Stimulated activated naive B cell treated with anti-CD40 and anti-IgM and Interleukin-4, amounts not matched to agents 10 μg/mL and 1 μg/mL and 100 μg/mL, for 72 hours (primary cell): ENCODE measurements at regions not wholly inside any gene's neighbourhood (a gene's known extent, or its start where the extent isn't known, plus 50 kb on each side); places are given as distances from the start of the nearest gene placed in this dataset.

Source experiments
- ATAC-seq, 2 donors: fragments of 150-1000 bp; cut with Tn5 transposase; replicated peaks; 2 replicates each; pipeline ENCODE4 v1.10.0; 2021; ENCODE audit warnings: moderate library complexity in 1 of 2
- DNase-seq: peaks from one replicate; pipeline ENCODE4 v3.0.0; 2021
- H3K27ac Mint-ChIP-seq: one replicate; pipeline ENCODE4 v1.8.0; 2022; ENCODE audit warnings: mild to moderate bottlenecking, mixed read lengths
- H3K27me3 Mint-ChIP-seq, 2 donors: one replicate each; pipeline ENCODE4 v1.8.0; 2022; ENCODE audit warnings: mixed read lengths in 2 of 2
- H3K36me3 Mint-ChIP-seq, 2 donors: one replicate each; pipeline ENCODE4 v1.8.0; 2022; ENCODE audit warnings: mixed read lengths in 2 of 2, mild to moderate bottlenecking in 1 of 2
- H3K4me1 Mint-ChIP-seq, 2 donors: one replicate each; pipeline ENCODE4 v1.8.0; 2022; ENCODE audit warnings: mixed read lengths in 2 of 2, mild to moderate bottlenecking in 1 of 2
- H3K4me3 Mint-ChIP-seq, 2 donors: one replicate each; pipeline ENCODE4 v1.8.0; 2022; ENCODE audit warnings: mild to moderate bottlenecking in 2 of 2, mixed read lengths in 2 of 2, moderate library complexity in 1 of 2
- H3K9me3 Mint-ChIP-seq, 2 donors: one replicate each; pipeline ENCODE4 v1.8.0; 2022; ENCODE audit warnings: mixed read lengths in 2 of 2, mild to moderate bottlenecking in 1 of 2

DNA sequence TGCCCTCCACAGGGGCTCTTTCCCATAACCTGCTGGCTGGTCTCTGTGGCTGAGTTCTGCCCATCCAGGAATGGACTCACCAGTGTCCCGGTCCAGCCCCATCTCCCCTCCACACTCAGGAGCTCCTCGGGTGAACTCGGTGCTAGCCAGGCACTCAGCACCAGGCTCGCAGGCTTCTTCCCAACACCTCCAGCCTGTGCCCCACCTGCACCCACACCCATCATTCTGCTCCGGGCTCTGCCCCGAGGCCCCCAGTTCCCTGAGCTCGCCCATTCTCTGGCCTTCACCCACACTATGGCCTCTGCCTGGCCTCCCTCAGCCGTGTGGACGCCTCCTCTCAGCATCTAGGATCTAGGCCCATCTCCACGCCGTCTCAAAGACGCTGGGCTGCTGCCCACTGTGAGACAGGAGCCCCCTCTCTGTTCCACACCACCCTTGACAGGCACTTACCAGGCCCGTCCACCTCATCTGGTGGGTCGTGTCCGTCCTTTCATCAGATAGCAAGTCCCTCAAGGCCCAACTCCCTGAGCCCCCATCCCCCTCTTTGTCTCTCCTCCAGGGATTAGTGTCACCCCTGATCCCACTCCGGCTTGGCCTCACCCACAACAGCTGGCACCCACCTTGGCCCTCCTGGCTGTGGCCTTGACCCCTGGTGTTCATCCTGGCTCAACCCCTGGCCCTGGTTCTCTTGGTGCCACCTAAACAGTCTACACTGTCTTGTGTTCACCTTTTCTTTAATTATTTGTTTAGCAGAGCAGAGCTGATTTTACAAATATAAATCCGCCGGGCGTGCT is 76.0 kb upstream of the FAM20C start:
- peaks cover 64 to 77% of the 10 kb centered on the region in 2 donors for H3K27me3 Mint-ChIP-seq
- H3K4me1 Mint-ChIP-seq: peaks cover 7 to 14% of the 10 kb centered on the region in 2 donors
- H3K36me3 Mint-ChIP-seq: peaks cover 4 to 5% of the 10 kb centered on the region in 2 donors
- H3K27ac Mint-ChIP-seq: no peak overlapping the region
- H3K9me3 Mint-ChIP-seq: peaks cover 13 to 23% of the 10 kb centered on the region in 2 donors
- no peak for ATAC-seq
- no peak for DNase-seq
- H3K4me3 Mint-ChIP-seq: no peak overlapping the region

GRCh38 chr7:117836-118614 is 74.3 kb upstream of the FAM20C start:
- peaks cover 10 to 18% of the 10 kb centered on the region in 2 donors for H3K9me3 Mint-ChIP-seq
- no peak for ATAC-seq
- H3K27me3 Mint-ChIP-seq: peaks cover 62 to 77% of the 10 kb centered on the region in 2 donors
- no peak overlapping the region for H3K27ac Mint-ChIP-seq
- DNase-seq: no peak
- H3K4me1 Mint-ChIP-seq: peaks cover 7 to 14% of the 10 kb centered on the region in 2 donors
- no peak overlapping the region for H3K4me3 Mint-ChIP-seq
- peaks cover under 1 to 5% of the 10 kb centered on the region in 2 donors for H3K36me3 Mint-ChIP-seq

GRCh38 chr7:118615-119391 is 73.6 kb upstream of the FAM20C start:
- no peak for ATAC-seq
- DNase-seq: no peak
- Mint-ChIP-seq H3K36me3 (peaks cover 0 to 3% of the 10 kb centered on the region in 2 donors), H3K4me1 (peaks cover 7 to 14% of the 10 kb centered on the region in 2 donors), H3K27ac (no peak overlapping the region), H3K4me3 (no peak overlapping the region), H3K9me3 (peaks cover 3 to 10% of the 10 kb centered on the region in 2 donors), H3K27me3 (peaks cover 54 to 72% of the 10 kb centered on the region in 2 donors)

- ATAC-seq: no peak
- peaks cover 0 to 2% of the 10 kb centered on the region in 2 donors for H3K9me3 Mint-ChIP-seq
- peaks cover 7 to 14% of the 10 kb centered on the region in 2 donors for H3K4me1 Mint-ChIP-seq
- no peak overlapping the region for H3K4me3 Mint-ChIP-seq
- no peak overlapping the region for H3K27ac Mint-ChIP-seq
- H3K36me3 Mint-ChIP-seq: no peaks in the 10 kb centered on the region
- peaks cover 47 to 64% of the 10 kb centered on the region in 2 donors for H3K27me3 Mint-ChIP-seq
- DNase-seq: no peak
These were observed 72.8 kb upstream of the FAM20C start for GRCh38 chr7:119392-120163.

DNA sequence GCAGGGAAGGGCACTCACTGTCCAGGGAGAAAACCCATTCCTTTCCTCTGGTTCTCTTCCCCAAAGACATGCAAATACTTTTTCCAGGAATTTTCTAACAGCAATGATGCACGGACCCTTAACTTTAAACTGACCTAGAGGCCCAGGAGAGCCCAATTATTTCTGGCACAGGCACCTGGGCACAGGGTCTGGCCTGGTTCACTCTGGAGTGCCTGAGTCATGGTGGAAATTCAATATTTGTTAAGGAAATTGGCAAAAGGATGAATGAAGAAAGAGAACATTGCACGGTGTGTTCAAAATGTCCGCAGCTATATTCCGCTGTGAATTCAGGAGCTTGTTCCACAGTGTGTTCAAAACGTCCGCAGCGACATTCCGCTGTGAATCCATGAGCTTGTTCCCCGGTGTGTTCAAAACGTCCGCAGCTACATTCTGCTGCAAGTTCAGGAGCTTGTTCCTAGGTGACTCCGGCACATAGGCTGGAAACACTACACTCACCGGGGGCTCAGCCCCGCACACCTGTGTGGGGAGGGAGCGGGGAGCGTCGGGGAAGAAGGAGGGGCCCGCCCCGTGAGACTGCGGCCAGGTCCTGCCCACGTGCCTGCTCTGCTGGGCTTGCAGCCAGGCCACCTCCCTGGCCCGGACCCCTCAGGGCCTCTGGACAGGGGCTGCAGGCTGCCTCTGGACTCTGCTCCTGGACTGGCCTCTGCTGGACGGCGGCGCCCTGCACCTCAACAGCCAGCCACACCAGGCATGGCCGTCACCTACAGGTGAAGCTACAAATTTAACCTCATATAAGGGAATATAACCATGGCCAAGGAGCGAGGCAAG is 72.0 kb upstream of the FAM20C start:
- no peaks in the 10 kb centered on the region for H3K9me3 Mint-ChIP-seq
- H3K27me3 Mint-ChIP-seq: peaks cover 41 to 60% of the 10 kb centered on the region in 2 donors
- H3K4me1 Mint-ChIP-seq: peaks cover 5 to 12% of the 10 kb centered on the region in 2 donors
- DNase-seq (no peak), ATAC-seq (no peak)
- H3K4me3 Mint-ChIP-seq: no peak overlapping the region
- no peak overlapping the region for H3K27ac Mint-ChIP-seq
- H3K36me3 Mint-ChIP-seq: no peaks in the 10 kb centered on the region

DNA sequence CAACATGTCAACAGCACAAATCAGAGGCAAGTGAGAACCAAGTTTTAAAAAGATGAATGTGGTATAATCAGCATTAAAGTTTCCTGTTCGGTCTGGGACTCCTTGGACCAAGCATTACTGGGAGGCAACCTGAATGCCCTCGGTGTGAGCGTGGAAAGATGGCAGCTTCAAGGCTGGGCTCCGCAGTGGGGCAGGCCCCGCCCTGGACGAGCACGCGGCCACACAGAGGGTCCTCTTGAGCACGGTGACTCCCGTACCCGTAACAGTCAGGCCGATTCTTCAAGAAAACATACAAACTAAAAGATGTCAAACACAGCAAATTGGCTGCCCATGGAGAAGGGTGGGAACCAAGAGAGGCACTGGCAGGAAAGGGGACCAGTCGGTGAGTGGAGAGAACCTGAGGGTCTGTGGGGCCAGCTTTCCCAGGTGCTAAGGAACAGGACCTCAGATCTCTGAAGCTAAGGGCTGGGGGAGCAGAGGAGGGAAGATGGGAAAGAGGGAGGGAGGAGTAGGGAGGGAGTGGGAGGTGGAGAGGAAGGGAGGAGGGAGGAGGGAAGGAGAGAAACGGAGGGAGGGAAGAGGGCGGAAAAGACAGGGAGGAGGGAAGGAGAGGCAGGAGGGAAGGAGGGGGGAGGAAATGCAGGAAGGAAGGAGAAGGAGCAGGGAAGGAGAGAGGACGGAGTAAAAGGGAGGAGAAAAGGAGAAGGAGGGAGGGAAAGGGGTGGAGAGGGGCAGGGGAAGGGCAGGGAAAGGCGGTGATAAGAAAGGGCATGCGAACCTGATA is 71.2 kb upstream of the FAM20C start:
- DNase-seq (no peak), ATAC-seq (no peak)
- Mint-ChIP-seq H3K4me1 (peaks cover 2 to 7% of the 10 kb centered on the region in 2 donors), H3K27me3 (peaks cover 34 to 52% of the 10 kb centered on the region in 2 donors), H3K36me3 (no peaks in the 10 kb centered on the region), H3K4me3 (no peak overlapping the region), H3K9me3 (peaks cover 0 to 1% of the 10 kb centered on the region in 2 donors), H3K27ac (no peak overlapping the region)

DNA sequence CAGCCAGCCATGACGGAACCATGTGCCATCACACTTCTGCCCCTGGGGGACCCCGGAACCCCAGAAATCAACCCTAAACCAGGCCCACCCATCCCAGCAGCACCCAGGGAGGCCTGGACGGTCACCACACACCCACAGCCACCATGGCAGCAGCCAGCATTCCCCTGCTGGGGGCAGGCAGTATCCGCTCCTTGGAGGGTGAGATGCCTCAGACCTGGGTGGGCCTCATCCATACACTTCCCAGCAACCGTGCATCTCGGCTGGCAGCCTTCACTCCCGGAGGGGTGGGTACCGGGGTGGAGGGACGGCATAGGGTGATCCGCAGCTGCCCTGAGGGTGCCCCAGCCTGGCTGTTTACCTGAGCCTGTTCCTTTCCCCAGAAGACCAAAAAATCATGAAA is 69.1 kb upstream of the FAM20C start:
- Mint-ChIP-seq H3K9me3 (peaks cover 0 to 1% of the 10 kb centered on the region in 2 donors), H3K27me3 (peaks cover 24 to 38% of the 10 kb centered on the region in 2 donors), H3K27ac (no peak overlapping the region), H3K4me3 (no peak overlapping the region), H3K36me3 (no peaks in the 10 kb centered on the region), H3K4me1 (peaks cover 2 to 7% of the 10 kb centered on the region in 2 donors)
- DNase-seq (no peak), ATAC-seq (no peak)

- ATAC-seq: no peak
- Mint-ChIP-seq H3K36me3 (no peaks in the 10 kb centered on the region), H3K4me1 (peaks cover under 1% of the 10 kb centered on the region in 2 donors), H3K27ac (no peak overlapping the region), H3K27me3 (peaks cover 15 to 27% of the 10 kb centered on the region in 2 donors), H3K4me3 (no peak overlapping the region), H3K9me3 (peaks cover 0 to 1% of the 10 kb centered on the region in 2 donors)
- no peak for DNase-seq
These were observed 68.0 kb upstream of the FAM20C start for GRCh38 chr7:124130-124949.

DNA sequence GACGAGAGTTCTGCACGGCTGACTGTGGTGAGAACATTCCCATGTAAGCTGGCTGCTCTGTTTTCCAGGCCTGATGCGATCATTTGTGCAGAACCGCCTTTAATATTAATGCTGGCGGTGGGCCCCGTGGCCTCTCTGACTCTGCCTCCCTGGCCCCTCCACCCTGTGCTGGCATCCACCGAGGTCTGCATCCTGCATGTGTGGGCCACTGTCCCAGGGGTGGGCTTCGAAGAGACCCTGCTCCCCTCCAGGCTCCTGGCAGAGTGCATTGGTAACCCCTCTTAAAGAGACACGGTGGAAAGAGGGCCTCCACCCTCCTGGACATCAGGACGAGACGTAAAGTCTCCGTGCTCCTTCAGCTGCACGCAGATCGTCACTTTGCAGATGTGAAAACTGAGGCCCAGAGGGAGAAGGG is 67.3 kb upstream of the FAM20C start:
- H3K4me1 Mint-ChIP-seq: peaks cover 5 to 7% of the 10 kb centered on the region in 2 donors
- H3K4me3 Mint-ChIP-seq: no peak overlapping the region
- peaks cover 0 to 1% of the 10 kb centered on the region in 2 donors for H3K9me3 Mint-ChIP-seq
- peaks cover 15 to 20% of the 10 kb centered on the region in 2 donors for H3K27me3 Mint-ChIP-seq
- no peak overlapping the region for H3K27ac Mint-ChIP-seq
- no peak for ATAC-seq
- DNase-seq: no peak
- no peaks in the 10 kb centered on the region for H3K36me3 Mint-ChIP-seq

DNA sequence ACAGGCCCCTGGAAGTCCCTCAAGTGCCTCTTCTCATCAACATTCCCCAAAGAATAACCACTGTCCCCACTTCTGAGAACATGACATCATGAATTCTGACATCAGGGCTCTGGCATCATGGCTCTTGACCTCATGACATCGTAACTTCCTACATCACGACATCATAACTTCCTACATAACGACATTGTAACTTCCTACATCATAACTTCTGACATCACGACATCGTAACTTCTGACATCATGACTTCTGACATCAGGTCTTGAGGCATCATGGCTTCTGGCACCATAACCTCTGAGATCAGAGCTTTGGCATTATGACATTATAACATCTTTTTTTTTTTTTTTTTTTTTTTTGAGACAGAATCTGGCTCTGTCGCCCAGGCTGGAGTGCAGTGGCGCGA is 66.7 kb upstream of the FAM20C start:
- Mint-ChIP-seq H3K4me3 (no peak overlapping the region), H3K27ac (no peak overlapping the region), H3K4me1 (peaks cover 5 to 9% of the 10 kb centered on the region in 2 donors), H3K27me3 (peaks cover 11 to 14% of the 10 kb centered on the region in 2 donors), H3K36me3 (no peaks in the 10 kb centered on the region), H3K9me3 (peaks cover 0 to 1% of the 10 kb centered on the region in 2 donors)
- ATAC-seq (no peak), DNase-seq (no peak)

DNA sequence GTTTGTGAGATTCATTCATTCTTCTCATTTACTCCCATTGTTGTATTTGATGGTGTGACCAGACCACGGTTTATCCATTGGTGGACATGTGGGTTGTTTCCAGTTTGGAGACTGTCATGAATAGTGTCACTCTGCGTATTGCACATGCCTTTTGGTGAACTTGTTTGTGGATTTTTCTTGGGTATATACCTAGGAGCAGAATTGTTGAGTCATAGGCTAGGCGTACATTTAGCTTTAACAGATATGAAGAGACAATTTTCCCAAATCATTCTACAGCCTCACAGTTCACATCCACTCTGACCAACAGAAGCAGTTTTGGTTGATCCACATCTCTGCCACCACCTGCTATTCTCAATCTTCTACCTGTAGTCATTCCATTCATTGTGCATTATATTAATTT is 66.0 kb upstream of the FAM20C start:
- no peaks in the 10 kb centered on the region for H3K36me3 Mint-ChIP-seq
- no peak overlapping the region for H3K27ac Mint-ChIP-seq
- DNase-seq (no peak), ATAC-seq (no peak)
- H3K27me3 Mint-ChIP-seq: peaks cover 4 to 7% of the 10 kb centered on the region in 2 donors
- H3K4me3 Mint-ChIP-seq: no peak overlapping the region
- peaks cover 5 to 9% of the 10 kb centered on the region in 2 donors for H3K4me1 Mint-ChIP-seq
- H3K9me3 Mint-ChIP-seq: peaks cover 0 to 1% of the 10 kb centered on the region in 2 donors
